DND-41 (cell line): ENCODE measurements at regions not wholly inside any gene's neighbourhood (a gene's known extent, or its start where the extent isn't known, plus 50 kb on each side); places are given as distances from the start of the nearest gene placed in this dataset.
"Not testable (repeated sequence)": the region's sequence is repeated elsewhere in the genome, so short reads cannot be mapped to it uniquely, and the experiment has no call there.

Experiments used
- ATAC-seq: fragments of 200-7000 bp; cut with Tn5 transposase; 3 replicates; pipeline ENCODE4 v1.9.1; 2021; ENCODE audit warnings: low read depth; ENCODE audit not compliant: insufficient read depth
- DNase-seq: peaks from one replicate; pipeline ENCODE4 v3.0.0-alpha.2; 2020
- H2AFZ ChIP-seq: 2 replicates; pipeline ENCODE4 v1.6.0; 2012; ENCODE audit warnings: low read depth, low read length
- H3K27ac ChIP-seq: 2 replicates; pipeline ENCODE4 v1.5.1; 2012; ENCODE audit warnings: low read length, inconsistent platforms
- H3K27me3 ChIP-seq: fragments of 200-600 bp; sonication (generic); 2 replicates; pipeline ENCODE4 v1.6.0; 2012; ENCODE audit warnings: low read length, mild to moderate bottlenecking, inconsistent platforms; ENCODE audit not compliant: insufficient read depth, poor library complexity
- H3K36me3 ChIP-seq: 2 replicates; pipeline ENCODE4 v1.5.1; 2012; ENCODE audit warnings: low read length, inconsistent platforms; ENCODE audit not compliant: insufficient read depth
- H3K4me1 ChIP-seq: 2 replicates; pipeline ENCODE4 v1.5.1; 2012; ENCODE audit warnings: mild to moderate bottlenecking, low read length; ENCODE audit not compliant: insufficient read depth
- H3K4me2 ChIP-seq: 2 replicates; pipeline ENCODE4 v1.6.0; 2012; ENCODE audit warnings: mild to moderate bottlenecking, moderate library complexity, low read length, inconsistent platforms; ENCODE audit not compliant: insufficient read depth
- H3K4me3 ChIP-seq, 2 experiments: fragments of 200-600 bp in 1 of 2; shearing (Covaris generic) in 1 of 2; 2 replicates each; pipeline ENCODE4 v1.5.1; 2012 to 2016; ENCODE audit warnings: inconsistent platforms in 2 of 2, low read length in 2 of 2, mild to moderate bottlenecking in 2 of 2, low read depth in 1 of 2, moderate library complexity in 1 of 2
- H3K79me2 ChIP-seq: 2 replicates; pipeline ENCODE4 v1.6.0; 2012; ENCODE audit warnings: low read length, inconsistent platforms; ENCODE audit not compliant: insufficient read depth
- H3K9ac ChIP-seq: 2 replicates; pipeline ENCODE4 v1.6.0; 2012; ENCODE audit warnings: low read depth, mild to moderate bottlenecking, inconsistent platforms, low read length, moderate library complexity
- H3K9me3 ChIP-seq: 2 replicates; pipeline ENCODE4 v1.5.1; 2012; ENCODE audit warnings: low read length, moderate library complexity, mild to moderate bottlenecking, inconsistent platforms; ENCODE audit not compliant: insufficient read depth, severe bottlenecking
- H4K20me1 ChIP-seq: 2 replicates; pipeline ENCODE4 v1.6.0; 2012; ENCODE audit warnings: low read length; ENCODE audit not compliant: insufficient read depth
- EZH2 ChIP-seq: IDR thresholded peaks from 3 replicates; pipeline ENCODE4 v1.6.1; 2012; ENCODE audit warnings: borderline replicate concordance, low read depth, mild to moderate bottlenecking, moderate library complexity, low read length, inconsistent platforms; ENCODE audit not compliant: severe bottlenecking
- TF ChIP-seq, protein P1 (sequence below): IDR thresholded peaks from 2 replicates; pipeline ENCODE4 v1.5.1; 2012; ENCODE audit warnings: borderline replicate concordance, low read length, moderate library complexity, mild to moderate bottlenecking; ENCODE audit not compliant: poor library complexity, severe bottlenecking; ENCODE audit errors: extremely low read depth

DNA sequence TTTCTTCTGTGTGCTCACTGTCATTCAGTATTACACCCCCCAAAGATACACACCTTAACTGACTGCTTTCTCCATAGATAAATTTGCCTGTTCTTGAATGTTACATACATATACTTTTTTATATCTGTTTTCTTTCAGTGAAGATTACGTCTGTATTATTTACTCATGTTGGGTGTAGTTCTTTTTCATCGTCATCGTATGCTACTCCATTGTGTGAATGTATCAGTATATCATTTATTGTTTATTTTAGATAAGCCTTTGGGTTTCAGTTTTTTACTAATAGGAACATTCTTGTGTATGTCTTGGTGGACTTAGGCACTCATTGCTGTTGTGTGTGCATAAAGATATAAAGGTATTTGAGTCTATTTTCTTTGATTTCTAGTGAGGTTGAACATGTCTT, 64.4 kb downstream of the SEPTIN7 start:
- Histone ChIP-seq H3K4me2 (no peak overlapping the region), H3K4me3 (no peak overlapping the region), H3K4me1 (no peaks in the 10 kb centered on the region), H3K27me3 (no peaks in the 10 kb centered on the region), H3K36me3 (peaks cover 51% of the 10 kb centered on the region), H3K27ac (no peak overlapping the region), H3K79me2 (peaks cover 72% of the 10 kb centered on the region), H3K9ac (no peak overlapping the region), H3K9me3 (no peaks in the 10 kb centered on the region), H4K20me1 (peaks cover 19% of the 10 kb centered on the region), H2AFZ (no peak overlapping the region)
- TF ChIP-seq EZH2 = no peak
- TF ChIP-seq, protein P1, sequence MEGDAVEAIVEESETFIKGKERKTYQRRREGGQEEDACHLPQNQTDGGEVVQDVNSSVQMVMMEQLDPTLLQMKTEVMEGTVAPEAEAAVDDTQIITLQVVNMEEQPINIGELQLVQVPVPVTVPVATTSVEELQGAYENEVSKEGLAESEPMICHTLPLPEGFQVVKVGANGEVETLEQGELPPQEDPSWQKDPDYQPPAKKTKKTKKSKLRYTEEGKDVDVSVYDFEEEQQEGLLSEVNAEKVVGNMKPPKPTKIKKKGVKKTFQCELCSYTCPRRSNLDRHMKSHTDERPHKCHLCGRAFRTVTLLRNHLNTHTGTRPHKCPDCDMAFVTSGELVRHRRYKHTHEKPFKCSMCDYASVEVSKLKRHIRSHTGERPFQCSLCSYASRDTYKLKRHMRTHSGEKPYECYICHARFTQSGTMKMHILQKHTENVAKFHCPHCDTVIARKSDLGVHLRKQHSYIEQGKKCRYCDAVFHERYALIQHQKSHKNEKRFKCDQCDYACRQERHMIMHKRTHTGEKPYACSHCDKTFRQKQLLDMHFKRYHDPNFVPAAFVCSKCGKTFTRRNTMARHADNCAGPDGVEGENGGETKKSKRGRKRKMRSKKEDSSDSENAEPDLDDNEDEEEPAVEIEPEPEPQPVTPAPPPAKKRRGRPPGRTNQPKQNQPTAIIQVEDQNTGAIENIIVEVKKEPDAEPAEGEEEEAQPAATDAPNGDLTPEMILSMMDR = no peak
- ATAC-seq (no peak), DNase-seq (no peak)

DNA sequence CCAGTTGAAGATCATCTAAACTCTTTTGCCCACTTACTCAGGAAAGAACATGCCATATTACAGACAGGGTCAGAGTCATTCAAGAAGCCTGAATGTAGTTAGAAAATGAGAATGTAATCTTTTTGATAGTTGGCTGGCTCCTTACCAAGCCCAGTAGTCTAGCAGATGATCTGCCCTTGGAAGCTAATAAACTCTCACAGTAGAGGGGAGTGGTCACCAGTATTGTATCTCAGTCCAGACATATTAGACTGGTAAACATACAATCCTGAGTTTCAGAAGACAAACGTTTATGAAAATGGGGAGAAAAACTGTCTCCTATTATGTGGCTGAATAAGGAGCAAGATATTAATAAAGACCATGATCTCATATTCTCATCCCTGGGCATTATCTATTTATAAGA, 65.3 kb downstream of the SEPTIN7 start:
- Histone ChIP-seq H4K20me1 (peaks cover 12% of the 10 kb centered on the region), H3K36me3 (peaks cover 51% of the 10 kb centered on the region), H2AFZ (no peak overlapping the region), H3K4me1 (no peaks in the 10 kb centered on the region), H3K79me2 (peaks cover 63% of the 10 kb centered on the region), H3K9me3 (no peaks in the 10 kb centered on the region), H3K4me3 (no peak overlapping the region), H3K27me3 (no peaks in the 10 kb centered on the region), H3K9ac (no peak overlapping the region), H3K27ac (no peak overlapping the region), H3K4me2 (no peak overlapping the region)
- ATAC-seq (no peak), DNase-seq (no peak)
- no peak for TF ChIP-seq EZH2
- TF ChIP-seq, protein P1 = no peak

DNA sequence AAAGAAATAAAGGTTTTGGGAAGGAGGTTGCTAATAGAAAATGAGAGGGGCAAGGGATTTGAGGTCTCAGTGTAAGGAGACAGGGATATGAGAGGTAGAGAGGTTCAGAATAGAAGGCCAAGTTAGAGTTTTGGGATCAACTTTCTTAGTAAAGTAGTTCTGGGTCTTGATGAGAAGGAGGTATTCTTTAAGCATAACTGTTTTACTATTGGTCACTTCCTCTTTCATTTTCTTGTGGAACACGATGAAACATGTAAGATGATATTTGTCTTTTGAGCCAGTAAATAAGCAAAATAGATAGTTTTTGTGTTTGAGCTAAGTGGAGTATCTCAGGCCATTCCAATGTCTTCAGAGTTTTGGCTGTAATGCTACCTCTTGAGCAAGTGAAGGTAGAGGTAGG, 68.3 kb downstream of the SEPTIN7 start:
- Histone ChIP-seq H3K79me2 (peaks cover 37% of the 10 kb centered on the region), H3K36me3 (peaks cover 59% of the 10 kb centered on the region)
- H3K4me1 ChIP-seq, H3K4me3 ChIP-seq, H3K27ac ChIP-seq, H3K9ac ChIP-seq, H2AFZ ChIP-seq, H4K20me1 ChIP-seq, H3K4me2 ChIP-seq, DNase-seq, H3K27me3 ChIP-seq, ATAC-seq, H3K9me3 ChIP-seq: not testable (repeated sequence)

DNA sequence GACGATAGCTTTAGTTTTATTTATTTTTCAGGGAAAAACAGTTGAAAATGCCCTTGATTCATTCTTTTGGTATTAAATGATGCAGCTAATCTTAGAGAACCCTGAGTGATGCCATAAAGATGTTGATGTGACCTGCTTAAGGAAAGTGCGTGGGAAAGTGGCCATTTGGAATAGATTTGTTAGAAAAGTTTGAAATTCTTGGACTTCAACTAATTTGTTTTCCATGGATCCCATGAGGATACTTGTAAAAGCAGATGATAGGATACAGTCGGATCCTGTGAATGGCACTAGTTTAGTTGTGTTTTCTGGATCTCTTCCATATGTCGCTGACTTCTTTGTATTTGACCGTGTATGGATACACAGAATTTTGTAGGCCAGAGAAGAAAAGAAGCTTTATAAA, 69.0 kb downstream of the SEPTIN7 start:
- Histone ChIP-seq H3K4me3 (no peak overlapping the region), H2AFZ (no peak overlapping the region), H3K27ac (no peak overlapping the region), H3K4me2 (no peak overlapping the region), H3K9me3 (no peaks in the 10 kb centered on the region), H3K36me3 (peaks cover 55% of the 10 kb centered on the region), H3K9ac (no peak overlapping the region), H3K27me3 (no peaks in the 10 kb centered on the region), H3K79me2 (peaks cover 33% of the 10 kb centered on the region), H3K4me1 (no peaks in the 10 kb centered on the region), H4K20me1 (peaks cover 9% of the 10 kb centered on the region; the same call in 1 of the 2 replicates)
- ATAC-seq (no peak), DNase-seq (no peak)
- TF ChIP-seq, protein P1 = no peak
- TF ChIP-seq EZH2 = no peak
